ENCODE measurements at regions not wholly inside any gene's neighbourhood (a gene's known extent, or its start where the extent isn't known, plus 50 kb on each side); places are given as distances from the start of the nearest gene placed in this dataset.

DNA sequence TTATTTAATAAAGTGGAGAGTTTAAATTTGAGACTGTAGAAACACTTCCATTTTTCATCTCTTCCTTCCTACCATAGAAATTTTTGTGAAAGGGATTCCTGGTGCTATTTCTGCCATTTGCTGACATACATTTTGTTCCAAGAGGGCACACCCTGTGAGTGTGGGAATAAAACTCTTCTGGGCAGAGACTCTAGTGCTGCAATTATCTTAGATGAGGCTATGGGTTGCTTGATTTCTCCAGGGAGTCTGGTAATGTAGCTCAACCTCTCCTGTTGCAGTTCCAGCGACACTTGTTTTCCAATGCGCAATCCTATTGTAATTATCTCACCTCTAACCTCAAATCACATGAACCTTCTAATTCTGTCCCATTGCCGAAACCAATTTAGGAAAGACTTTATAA lies 60.1 kb upstream of the ZSWIM2 start:
- H3K4me1 Mint-ChIP-seq: no peaks in the 10 kb centered on the region
- H3K4me3 Mint-ChIP-seq: no peak overlapping the region
- H3K27me3 Mint-ChIP-seq: no peaks in the 10 kb centered on the region
- no peaks in the 10 kb centered on the region for H3K36me3 Mint-ChIP-seq
- H3K27ac Mint-ChIP-seq: no peak overlapping the region
- no peaks in the 10 kb centered on the region for H3K9me3 Mint-ChIP-seq

DNA sequence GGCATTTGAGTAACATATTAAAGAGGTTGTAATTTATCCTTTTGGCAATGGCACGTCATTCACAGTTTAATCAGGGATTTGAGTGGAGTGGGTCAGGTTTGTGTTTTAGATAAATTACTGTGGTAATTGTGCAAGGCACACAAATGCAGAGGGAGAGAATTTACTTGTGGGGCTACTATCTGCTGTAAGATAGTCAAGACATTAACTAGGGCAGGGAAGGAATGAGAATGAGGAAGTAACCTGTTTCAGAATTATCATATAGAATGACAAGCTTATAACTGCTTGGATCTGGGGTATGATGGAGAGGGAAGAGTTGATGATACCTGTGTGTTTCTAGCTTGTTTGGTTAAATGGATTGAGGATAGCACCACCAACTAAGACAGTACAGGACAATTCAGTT lies 58.9 kb upstream of the ZSWIM2 start:
- Mint-ChIP-seq H3K9me3 (no peaks in the 10 kb centered on the region), H3K4me3 (no peak overlapping the region), H3K36me3 (no peaks in the 10 kb centered on the region), H3K27me3 (no peaks in the 10 kb centered on the region), H3K4me1 (no peaks in the 10 kb centered on the region), H3K27ac (no peak overlapping the region)

DNA sequence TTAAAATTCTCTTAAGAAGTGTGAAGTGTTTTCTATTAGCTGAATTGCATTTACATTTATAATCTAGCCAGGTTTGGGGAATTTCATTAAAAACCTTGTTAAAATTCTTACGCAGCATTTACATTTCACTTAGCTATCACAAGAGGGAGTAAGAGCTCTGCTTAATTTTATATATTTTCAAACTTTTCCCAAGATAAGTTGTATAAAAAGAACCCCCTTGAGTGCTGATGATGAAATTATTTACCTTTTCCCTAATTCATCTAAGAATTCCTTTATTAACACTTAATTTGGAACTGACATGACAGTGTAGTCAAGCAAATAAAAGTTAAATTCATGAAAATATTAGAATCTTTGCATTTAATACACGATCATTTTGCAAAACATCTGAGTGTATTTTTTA lies 54.2 kb upstream of the ZSWIM2 start:
- Mint-ChIP-seq H3K36me3 (no peaks in the 10 kb centered on the region), H3K4me3 (no peak overlapping the region), H3K9me3 (peaks cover 0 to 4% (median 0%) of the 10 kb centered on the region in 3 donors), H3K27me3 (peaks cover 2% of the 10 kb centered on the region), H3K4me1 (no peaks in the 10 kb centered on the region), H3K27ac (no peak overlapping the region)

Data from IgD-negative memory B cell (primary cell).